HFFc6 (cell line): ENCODE measurements at regions not wholly inside any gene's neighbourhood (a gene's known extent, or its start where the extent isn't known, plus 50 kb on each side); places are given as distances from the start of the nearest gene placed in this dataset.

ENCODE experiments used
- DNase-seq: peaks from one replicate; pipeline ENCODE4 v3.0.0-alpha.2; 2018
- H3K27ac Mint-ChIP-seq: 2 replicates; pipeline ENCODE4 v1.8.0; 2020; ENCODE audit warnings: mild to moderate bottlenecking, mixed read lengths
- H3K27me3 Mint-ChIP-seq: 2 replicates; pipeline ENCODE4 v1.8.0; 2021; ENCODE audit warnings: mild to moderate bottlenecking, moderate library complexity, mixed read lengths; ENCODE audit not compliant: insufficient read depth
- H3K36me3 Mint-ChIP-seq: 2 replicates; pipeline ENCODE4 v1.8.0; 2021; ENCODE audit warnings: low read depth, mixed read lengths
- H3K4me1 Mint-ChIP-seq: 2 replicates; pipeline ENCODE4 v1.8.0; 2020; ENCODE audit warnings: low read depth, mixed read lengths
- H3K4me3 Mint-ChIP-seq: 2 replicates; pipeline ENCODE4 v1.8.0; 2020; ENCODE audit warnings: mild to moderate bottlenecking, moderate library complexity, mixed read lengths
- H3K9me3 Mint-ChIP-seq: 2 replicates; pipeline ENCODE4 v1.8.0; 2020; ENCODE audit warnings: mild to moderate bottlenecking, mixed read lengths
- CTCF ChIP-seq: fragments of 200-600 bp; sonication (generic); IDR thresholded peaks from 2 replicates; pipeline ENCODE4 v1.5.0; 2021; ENCODE audit warnings: antibody characterized with exemption, mild to moderate bottlenecking

- Mint-ChIP-seq H3K9me3 (peaks cover 7% of the 10 kb centered on the region), H3K36me3 (no peaks in the 10 kb centered on the region), H3K4me1 (no peaks in the 10 kb centered on the region), H3K27me3 (no peaks in the 10 kb centered on the region), H3K4me3 (no peak overlapping the region), H3K27ac (no peak overlapping the region)
- DNase-seq = no peak
- TF ChIP-seq CTCF = no peak
These were observed 77.6 kb upstream of the PPP1R3A start for GRCh38 chr7:113996405-113996804.

GRCh38 chr7:113986216-113986615, 67.4 kb upstream of the PPP1R3A start:
- Mint-ChIP-seq H3K27me3 (no peaks in the 10 kb centered on the region), H3K27ac (no peak overlapping the region), H3K4me1 (no peaks in the 10 kb centered on the region), H3K9me3 (no peaks in the 10 kb centered on the region; the same call in none of the 2 replicates), H3K4me3 (no peak overlapping the region), H3K36me3 (no peaks in the 10 kb centered on the region)
- no peak for TF ChIP-seq CTCF
- no peak for DNase-seq

- DNase-seq = no peak
- no peak overlapping the region for H3K4me3 Mint-ChIP-seq
- no peak overlapping the region for H3K27ac Mint-ChIP-seq
- H3K4me1 Mint-ChIP-seq = no peaks in the 10 kb centered on the region
- H3K27me3 Mint-ChIP-seq = no peaks in the 10 kb centered on the region
- TF ChIP-seq CTCF = no peak
- H3K36me3 Mint-ChIP-seq = no peaks in the 10 kb centered on the region; the same call in 1 of the 2 replicates
- H3K9me3 Mint-ChIP-seq = peaks cover 10% of the 10 kb centered on the region
These were observed 57.7 kb upstream of the PPP1R3A start for GRCh38 chr7:113976508-113976907.

GRCh38 chr7:113968713-113969112, 49.9 kb upstream of the PPP1R3A start:
- DNase-seq = no peak
- no peak overlapping the region for H3K27ac Mint-ChIP-seq
- TF ChIP-seq CTCF = no peak
- H3K9me3 Mint-ChIP-seq = peaks cover 36% of the 10 kb centered on the region
- no peaks in the 10 kb centered on the region for H3K27me3 Mint-ChIP-seq
- H3K4me3 Mint-ChIP-seq = no peak overlapping the region
- no peaks in the 10 kb centered on the region for H3K36me3 Mint-ChIP-seq
- H3K4me1 Mint-ChIP-seq = no peaks in the 10 kb centered on the region
